Neural crest cell (in vitro differentiated cells): ENCODE measurements at regions not wholly inside any gene's neighbourhood (a gene's known extent, or its start where the extent isn't known, plus 50 kb on each side); places are given as distances from the start of the nearest gene placed in this dataset.

Experiments used
- DNase-seq: peaks from one replicate; pipeline ENCODE4 v3.0.0; 2021; ENCODE audit warnings: low read depth, mixed read lengths, low spot score
- H3K27ac Mint-ChIP-seq: one replicate; pipeline ENCODE4 v1.8.0; 2021; ENCODE audit warnings: mild to moderate bottlenecking, mixed read lengths; ENCODE audit not compliant: unreplicated experiment
- H3K27me3 Mint-ChIP-seq: 2 replicates; pipeline ENCODE4 v1.8.0; 2021; ENCODE audit warnings: low read depth, mild to moderate bottlenecking, mixed read lengths
- H3K36me3 Mint-ChIP-seq: 2 replicates; pipeline ENCODE4 v1.8.0; 2021; ENCODE audit warnings: low read depth, mild to moderate bottlenecking, mixed read lengths
- H3K4me1 Mint-ChIP-seq: 2 replicates; pipeline ENCODE4 v1.8.0; 2021; ENCODE audit warnings: mixed read lengths
- H3K4me3 Mint-ChIP-seq: one replicate; pipeline ENCODE4 v1.8.0; 2021; ENCODE audit warnings: mild to moderate bottlenecking, mixed read lengths
- H3K9me3 Mint-ChIP-seq: 2 replicates; pipeline ENCODE4 v1.8.0; 2021; ENCODE audit warnings: mixed read lengths
- TF ChIP-seq, protein P1 (sequence below): fragments of 200-600 bp; sonication (generic); conservative IDR thresholded peaks from 2 replicates; pipeline ENCODE4 v1.5.0; 2021; ENCODE audit warnings: antibody characterized with exemption, mild to moderate bottlenecking

DNA sequence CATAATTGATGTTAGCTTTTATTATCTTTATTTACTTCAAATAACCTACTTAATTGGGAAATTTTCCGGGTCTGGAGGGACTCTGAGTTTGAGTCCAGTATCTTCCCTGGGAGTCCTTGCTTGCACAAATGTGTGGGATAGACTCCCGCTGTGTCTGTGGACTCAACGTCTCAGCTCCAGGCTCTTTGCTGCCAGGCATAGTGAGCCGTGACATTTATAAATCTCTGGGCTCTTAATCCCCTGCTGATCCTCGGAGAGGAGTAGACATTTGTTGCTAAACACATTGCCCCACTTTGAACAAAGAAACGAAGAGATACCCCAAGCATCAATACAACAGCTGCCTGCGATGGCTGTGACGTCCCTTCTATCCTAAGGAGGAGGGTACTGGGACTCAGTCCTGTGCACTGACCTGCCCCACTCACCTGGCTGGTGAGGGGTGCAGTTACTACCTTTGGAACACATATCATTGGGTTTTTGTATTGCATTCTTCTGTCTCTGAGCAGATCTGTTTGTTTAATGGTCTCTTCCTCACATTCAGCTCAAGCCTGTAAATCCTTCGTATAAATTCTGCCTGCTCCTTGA lies 316.9 kb downstream of the HAPSTR1 start:
- no peaks in the 10 kb centered on the region for H3K9me3 Mint-ChIP-seq
- H3K4me1 Mint-ChIP-seq: peaks cover 6% of the 10 kb centered on the region
- DNase-seq: no peak
- peaks cover 53% of the 10 kb centered on the region for H3K27me3 Mint-ChIP-seq
- TF ChIP-seq, protein P1, sequence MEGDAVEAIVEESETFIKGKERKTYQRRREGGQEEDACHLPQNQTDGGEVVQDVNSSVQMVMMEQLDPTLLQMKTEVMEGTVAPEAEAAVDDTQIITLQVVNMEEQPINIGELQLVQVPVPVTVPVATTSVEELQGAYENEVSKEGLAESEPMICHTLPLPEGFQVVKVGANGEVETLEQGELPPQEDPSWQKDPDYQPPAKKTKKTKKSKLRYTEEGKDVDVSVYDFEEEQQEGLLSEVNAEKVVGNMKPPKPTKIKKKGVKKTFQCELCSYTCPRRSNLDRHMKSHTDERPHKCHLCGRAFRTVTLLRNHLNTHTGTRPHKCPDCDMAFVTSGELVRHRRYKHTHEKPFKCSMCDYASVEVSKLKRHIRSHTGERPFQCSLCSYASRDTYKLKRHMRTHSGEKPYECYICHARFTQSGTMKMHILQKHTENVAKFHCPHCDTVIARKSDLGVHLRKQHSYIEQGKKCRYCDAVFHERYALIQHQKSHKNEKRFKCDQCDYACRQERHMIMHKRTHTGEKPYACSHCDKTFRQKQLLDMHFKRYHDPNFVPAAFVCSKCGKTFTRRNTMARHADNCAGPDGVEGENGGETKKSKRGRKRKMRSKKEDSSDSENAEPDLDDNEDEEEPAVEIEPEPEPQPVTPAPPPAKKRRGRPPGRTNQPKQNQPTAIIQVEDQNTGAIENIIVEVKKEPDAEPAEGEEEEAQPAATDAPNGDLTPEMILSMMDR: no peak
- no peak overlapping the region for H3K4me3 Mint-ChIP-seq
- H3K36me3 Mint-ChIP-seq: no peaks in the 10 kb centered on the region
- H3K27ac Mint-ChIP-seq: no peak overlapping the region

DNA sequence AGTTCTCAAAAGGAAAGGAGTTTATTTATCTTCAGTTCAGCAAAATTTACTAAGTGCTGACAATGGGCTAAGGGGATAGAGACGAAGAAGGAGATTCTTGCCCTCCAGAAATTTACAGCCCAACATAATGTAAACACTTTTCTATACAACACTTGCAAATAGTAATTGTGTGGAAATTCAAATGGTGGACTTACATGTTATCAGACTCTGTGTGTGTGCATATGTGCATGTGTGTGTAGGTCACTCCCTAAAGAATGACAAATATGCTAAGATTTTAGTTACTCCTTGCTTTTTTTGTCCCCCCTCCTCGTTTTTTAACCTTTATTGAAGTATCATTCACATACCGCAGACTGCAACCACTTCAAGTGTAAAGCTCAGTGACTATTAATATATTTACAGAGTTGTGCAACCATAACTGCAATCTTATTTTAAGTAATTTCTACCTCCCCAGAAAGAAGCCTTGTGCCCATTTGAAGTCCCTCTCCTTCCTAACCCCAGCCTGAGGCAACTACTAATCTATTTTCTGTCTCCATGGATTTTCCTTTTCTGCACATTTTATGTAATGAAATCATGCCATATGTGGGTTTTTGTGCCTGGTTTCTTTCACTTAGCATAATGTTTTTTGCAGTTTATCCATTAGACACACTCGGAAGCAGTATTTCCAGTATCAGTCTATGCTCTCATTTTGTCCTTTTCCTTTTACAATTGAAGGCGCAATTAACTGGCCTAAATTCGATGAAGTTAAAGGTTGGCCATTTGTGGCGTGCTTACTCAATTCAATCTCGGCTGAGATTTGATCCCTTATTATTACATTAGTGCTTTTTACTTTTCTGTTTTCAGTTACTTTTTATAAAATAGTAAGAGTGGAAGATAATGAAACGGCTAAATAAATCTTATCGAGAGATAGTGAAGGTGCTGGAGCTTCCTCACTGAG lies 318.4 kb downstream of the HAPSTR1 start:
- H3K36me3 Mint-ChIP-seq: no peaks in the 10 kb centered on the region
- peaks cover 6% of the 10 kb centered on the region for H3K4me1 Mint-ChIP-seq
- no peak for DNase-seq
- no peak overlapping the region for H3K4me3 Mint-ChIP-seq
- TF ChIP-seq, protein P1: no peak
- peaks cover 52% of the 10 kb centered on the region for H3K27me3 Mint-ChIP-seq
- no peak overlapping the region for H3K27ac Mint-ChIP-seq
- H3K9me3 Mint-ChIP-seq: no peaks in the 10 kb centered on the region

DNA sequence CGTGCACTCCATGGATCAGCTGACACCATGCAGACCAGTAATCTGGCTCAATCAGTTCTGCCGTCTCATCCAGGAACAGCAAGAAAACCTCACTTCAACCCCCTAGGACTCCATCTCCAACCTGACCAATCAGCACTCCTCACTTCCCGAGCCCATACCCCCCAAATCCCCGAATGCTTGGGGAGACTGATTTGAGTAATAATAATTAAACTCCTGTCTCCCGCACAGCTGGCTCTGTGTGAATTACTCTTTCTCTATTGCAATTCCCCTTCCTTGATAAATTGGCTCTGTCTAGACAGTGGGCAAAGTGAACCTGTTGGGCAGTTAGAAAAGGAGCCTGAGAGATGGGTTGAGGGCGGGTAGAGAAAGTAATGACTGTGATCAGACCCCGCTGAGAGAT lies 320.0 kb downstream of the HAPSTR1 start:
- peaks cover 61% of the 10 kb centered on the region for H3K27me3 Mint-ChIP-seq
- TF ChIP-seq, protein P1: no peak
- H3K9me3 Mint-ChIP-seq: peaks cover 3% of the 10 kb centered on the region
- DNase-seq: no peak
- H3K36me3 Mint-ChIP-seq: peaks cover 3% of the 10 kb centered on the region
- H3K4me3 Mint-ChIP-seq: no peak overlapping the region
- no peaks in the 10 kb centered on the region for H3K4me1 Mint-ChIP-seq
- no peak overlapping the region for H3K27ac Mint-ChIP-seq

DNA sequence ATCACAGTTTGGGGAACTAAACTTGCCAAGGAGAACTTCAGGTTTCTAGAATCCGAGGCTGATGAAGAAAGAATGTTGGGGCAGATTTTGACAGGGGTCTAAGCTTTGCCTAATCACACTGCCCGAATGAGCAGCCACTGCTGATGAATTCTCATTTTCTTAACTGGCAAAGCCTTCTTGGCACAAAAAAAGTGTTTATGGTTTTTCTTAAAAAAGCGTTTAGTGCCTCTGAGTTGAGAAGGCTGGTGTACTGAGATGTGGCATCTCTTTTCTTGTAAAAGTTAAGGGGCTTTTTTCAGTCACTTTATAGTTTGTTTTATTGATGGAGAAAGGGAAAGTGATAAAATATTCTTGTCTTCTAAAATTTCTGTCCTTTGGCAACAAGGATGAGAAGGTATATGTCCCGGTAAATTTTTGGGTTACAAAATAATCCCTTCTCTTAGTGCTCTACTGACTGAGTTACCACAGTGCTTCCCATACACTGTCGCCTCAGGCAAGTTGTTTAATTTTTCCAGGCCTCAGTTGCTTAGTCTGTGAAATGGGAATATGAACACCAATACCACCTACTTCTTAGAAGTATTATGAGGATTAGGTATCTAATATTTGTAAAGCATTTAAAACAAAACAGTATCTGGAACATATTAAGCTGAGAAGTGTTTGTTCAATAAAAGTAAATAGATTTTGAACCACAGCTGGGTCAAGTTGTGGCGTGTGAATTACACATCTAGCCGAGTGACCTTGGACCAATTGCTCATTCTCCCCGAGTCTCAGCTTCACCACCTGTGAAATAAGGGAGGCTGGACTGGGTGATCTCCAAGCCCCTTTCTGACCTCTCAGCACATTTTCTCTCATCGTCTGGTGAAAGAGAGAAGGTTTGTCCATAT lies 320.8 kb downstream of the HAPSTR1 start:
- Mint-ChIP-seq H3K27ac (no peak overlapping the region), H3K36me3 (peaks cover 4% of the 10 kb centered on the region), H3K9me3 (peaks cover 5% of the 10 kb centered on the region), H3K27me3 (peaks cover 57% of the 10 kb centered on the region), H3K4me3 (no peak overlapping the region), H3K4me1 (no peaks in the 10 kb centered on the region)
- no peak for DNase-seq
- TF ChIP-seq, protein P1: no peak

DNA sequence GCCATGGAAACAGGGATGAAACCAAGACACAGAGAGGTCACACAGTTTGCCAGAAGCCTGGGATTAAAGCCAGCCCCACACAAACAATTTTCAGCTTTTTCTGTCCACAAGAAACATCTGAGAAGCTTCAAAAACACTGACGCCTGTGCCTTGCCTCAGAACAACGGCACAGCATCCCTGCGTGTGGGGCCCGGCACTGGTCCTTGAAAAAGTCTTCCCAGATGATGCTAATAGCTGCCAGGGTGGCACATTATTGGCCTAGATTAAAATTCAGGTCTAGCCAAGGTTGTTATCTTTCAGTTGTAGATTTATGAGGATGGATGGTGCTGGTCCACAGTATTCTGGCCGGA lies 321.4 kb downstream of the HAPSTR1 start:
- Mint-ChIP-seq H3K27me3 (peaks cover 58% of the 10 kb centered on the region), H3K27ac (no peak overlapping the region), H3K9me3 (peaks cover 8% of the 10 kb centered on the region), H3K4me3 (no peak overlapping the region), H3K4me1 (no peaks in the 10 kb centered on the region), H3K36me3 (peaks cover 4% of the 10 kb centered on the region)
- no peak for DNase-seq
- TF ChIP-seq, protein P1: no peak
